Keratinocyte (primary cell): ENCODE measurements at regions not wholly inside any gene's neighbourhood (a gene's known extent, or its start where the extent isn't known, plus 50 kb on each side); places are given as distances from the start of the nearest gene placed in this dataset.
"Not testable (repeated sequence)": the region's sequence is repeated elsewhere in the genome, so short reads cannot be mapped to it uniquely, and the experiment has no call there.

Experiments used
- DNase-seq: peaks from one replicate; pipeline ENCODE4 v3.0.0-alpha.2; 2011; ENCODE audit warnings: low read depth, missing footprints, low spot score
- FAIRE-seq: peaks from 2 replicates; lab custom pipeline; 2011; peaks lifted over from hg19 to GRCh38; lab: Jason Lieb, UNC
- H2AFZ ChIP-seq: 2 replicates; pipeline ENCODE4 v1.6.0; 2012; ENCODE audit warnings: low read length, control low read depth, inconsistent platforms; ENCODE audit not compliant: control insufficient read depth
- H3K27ac ChIP-seq: 2 replicates; pipeline ENCODE4 v1.5.1; 2011; ENCODE audit warnings: low read length; ENCODE audit not compliant: control insufficient read depth, insufficient read depth
- H3K27me3 ChIP-seq: 3 replicates; pipeline ENCODE4 v1.6.0; 2011; ENCODE audit warnings: low read length; ENCODE audit not compliant: control insufficient read depth, insufficient read depth; ENCODE audit errors: extremely low read depth
- H3K36me3 ChIP-seq, 2 experiments: 2 replicates in 1 of 2; 3 replicates in 1 of 2; pipeline ENCODE4 v1.5.1; 2011; ENCODE audit warnings: low read length in 2 of 2, mild to moderate bottlenecking in 1 of 2; ENCODE audit not compliant: control insufficient read depth in 2 of 2, insufficient read depth in 2 of 2; ENCODE audit errors: extremely low read depth in 1 of 2
- H3K4me1 ChIP-seq: 3 replicates; pipeline ENCODE4 v1.5.1; 2011; ENCODE audit warnings: low read length; ENCODE audit not compliant: control insufficient read depth, insufficient read depth; ENCODE audit errors: extremely low read depth
- H3K4me2 ChIP-seq: 3 replicates; pipeline ENCODE4 v1.6.0; 2011; ENCODE audit warnings: low read depth, low read length; ENCODE audit not compliant: control insufficient read depth, insufficient read depth; ENCODE audit errors: extremely low read depth
- H3K4me3 ChIP-seq, 3 experiments: fragments of 200-600 bp in 1 of 3; sonication (generic) in 1 of 3; 2 replicates in 2 of 3; 3 replicates in 1 of 3; pipeline ENCODE4 v1.5.1; 2011 to 2016; ENCODE audit warnings: low read length in 3 of 3, mild to moderate bottlenecking in 3 of 3, control low read depth in 2 of 3, inconsistent platforms in 1 of 3, low read depth in 1 of 3, mixed read lengths in 1 of 3, mixed run types in 1 of 3, moderate library complexity in 1 of 3; ENCODE audit not compliant: control insufficient read depth in 2 of 3, insufficient read depth in 2 of 3; ENCODE audit errors: extremely low read depth in 1 of 3
- H3K79me2 ChIP-seq: 2 replicates; pipeline ENCODE4 v1.6.0; 2012; ENCODE audit warnings: low read length; ENCODE audit not compliant: control insufficient read depth, insufficient read depth
- H3K9ac ChIP-seq: 3 replicates; pipeline ENCODE4 v1.6.0; 2011; ENCODE audit warnings: low read length; ENCODE audit not compliant: control insufficient read depth, insufficient read depth; ENCODE audit errors: extremely low read depth
- H3K9me1 ChIP-seq: 3 replicates; pipeline ENCODE4 v1.6.0; 2011; ENCODE audit warnings: low read length; ENCODE audit not compliant: control insufficient read depth, insufficient read depth; ENCODE audit errors: extremely low read depth
- H3K9me3 ChIP-seq: 2 replicates; pipeline ENCODE4 v1.5.1; 2012; ENCODE audit warnings: low read depth, low read length; ENCODE audit not compliant: control insufficient read depth
- H4K20me1 ChIP-seq: 3 replicates; pipeline ENCODE4 v1.6.0; 2011; ENCODE audit warnings: low read length; ENCODE audit not compliant: control insufficient read depth, insufficient read depth; ENCODE audit errors: extremely low read depth
- EZH2 ChIP-seq: IDR thresholded peaks from one replicate; pipeline ENCODE4 v1.6.1; 2012; ENCODE audit warnings: inconsistent platforms, mild to moderate bottlenecking, low read length, moderate library complexity
- dilution Hi-C: fragments of 300-500 bp; cut with MboI; formaldehyde crosslinking; loops from one replicate; pipeline ENCODE4 v1.7.0; 2020; ENCODE audit warnings: low sequenced_read_pairs; ENCODE audit not compliant: extremely low pct_ligation_motif_present
- TF ChIP-seq, protein P1 (sequence below), 3 experiments: IDR thresholded peaks in 1 of 3; conservative IDR thresholded peaks in 1 of 3; optimal IDR thresholded peaks in 1 of 3; 2 replicates in 2 of 3; 3 replicates in 1 of 3; pipeline versions ENCODE3 to v1.5.1; 2011; ENCODE audit warnings: low read length in 3 of 3, mild to moderate bottlenecking in 3 of 3, moderate library complexity in 2 of 3, control low read depth in 1 of 3, inconsistent platforms in 1 of 3; ENCODE audit not compliant: insufficient read depth in 2 of 3; ENCODE audit errors: extremely low read depth in 1 of 3

GRCh38 chr13:108044954-108045353, 170.4 kb downstream of the LIG4 start:
- H2AFZ ChIP-seq, result no peak overlapping the region
- no peak overlapping the region for H3K27ac ChIP-seq
- H3K4me1 ChIP-seq, result no peaks in the 10 kb centered on the region
- TF ChIP-seq, protein P1, sequence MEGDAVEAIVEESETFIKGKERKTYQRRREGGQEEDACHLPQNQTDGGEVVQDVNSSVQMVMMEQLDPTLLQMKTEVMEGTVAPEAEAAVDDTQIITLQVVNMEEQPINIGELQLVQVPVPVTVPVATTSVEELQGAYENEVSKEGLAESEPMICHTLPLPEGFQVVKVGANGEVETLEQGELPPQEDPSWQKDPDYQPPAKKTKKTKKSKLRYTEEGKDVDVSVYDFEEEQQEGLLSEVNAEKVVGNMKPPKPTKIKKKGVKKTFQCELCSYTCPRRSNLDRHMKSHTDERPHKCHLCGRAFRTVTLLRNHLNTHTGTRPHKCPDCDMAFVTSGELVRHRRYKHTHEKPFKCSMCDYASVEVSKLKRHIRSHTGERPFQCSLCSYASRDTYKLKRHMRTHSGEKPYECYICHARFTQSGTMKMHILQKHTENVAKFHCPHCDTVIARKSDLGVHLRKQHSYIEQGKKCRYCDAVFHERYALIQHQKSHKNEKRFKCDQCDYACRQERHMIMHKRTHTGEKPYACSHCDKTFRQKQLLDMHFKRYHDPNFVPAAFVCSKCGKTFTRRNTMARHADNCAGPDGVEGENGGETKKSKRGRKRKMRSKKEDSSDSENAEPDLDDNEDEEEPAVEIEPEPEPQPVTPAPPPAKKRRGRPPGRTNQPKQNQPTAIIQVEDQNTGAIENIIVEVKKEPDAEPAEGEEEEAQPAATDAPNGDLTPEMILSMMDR (optimal IDR thresholded peaks at IDR 0.05 in 1 of 3, IDR thresholded peaks at IDR 0.05 in 1 of 3, conservative IDR thresholded peaks at IDR 0.05 in 1 of 3; ENCODE audit: extremely low read depth in 1 of 3, insufficient read depth in 2 of 3, low read length in 3 of 3), result no peak
- no peak for TF ChIP-seq EZH2
- H3K9me1 ChIP-seq, result no peaks in the 10 kb centered on the region
- H3K27me3 ChIP-seq, result no peaks in the 10 kb centered on the region
- no peaks in the 10 kb centered on the region for H4K20me1 ChIP-seq
- dilution Hi-C loops, result no loop called here
- no peaks in the 10 kb centered on the region for H3K9me3 ChIP-seq
- H3K79me2 ChIP-seq, result no peaks in the 10 kb centered on the region
- no peak overlapping the region for H3K4me3 ChIP-seq
- FAIRE-seq, result no peak
- H3K9ac ChIP-seq, result no peak overlapping the region
- no peaks in the 10 kb centered on the region for H3K36me3 ChIP-seq
- DNase-seq, result no peak
- H3K4me2 ChIP-seq, result no peak overlapping the region

GRCh38 chr13:108042866-108043265, 172.5 kb downstream of the LIG4 start:
- H3K4me1 ChIP-seq, H3K4me2 ChIP-seq, H2AFZ ChIP-seq, H3K4me3 ChIP-seq, H3K36me3 ChIP-seq, FAIRE-seq, H3K9me1 ChIP-seq, DNase-seq, H3K9me3 ChIP-seq, H3K9ac ChIP-seq, H3K27ac ChIP-seq, H3K79me2 ChIP-seq, H3K27me3 ChIP-seq, H4K20me1 ChIP-seq, dilution Hi-C loops: not testable (repeated sequence)

- DNase-seq (no peak), FAIRE-seq (no peak)
- Histone ChIP-seq H3K27ac (no peak overlapping the region), H3K9me1 (no peaks in the 10 kb centered on the region), H3K4me2 (no peak overlapping the region), H3K9ac (no peak overlapping the region), H3K36me3 (no peaks in the 10 kb centered on the region), H3K9me3 (no peaks in the 10 kb centered on the region), H3K4me1 (no peaks in the 10 kb centered on the region), H3K4me3 (no peak overlapping the region), H2AFZ (no peak overlapping the region), H3K79me2 (no peaks in the 10 kb centered on the region), H3K27me3 (no peaks in the 10 kb centered on the region), H4K20me1 (no peaks in the 10 kb centered on the region)
- dilution Hi-C loops, result no loop called here
- TF ChIP-seq EZH2, result no peak
- TF ChIP-seq, protein P1 (optimal IDR thresholded peaks at IDR 0.05 in 1 of 3, IDR thresholded peaks at IDR 0.05 in 1 of 3, conservative IDR thresholded peaks at IDR 0.05 in 1 of 3; ENCODE audit: extremely low read depth in 1 of 3, insufficient read depth in 2 of 3, low read length in 3 of 3), result no peak
These were observed 178.0 kb downstream of the LIG4 start for GRCh38 chr13:108037348-108037747.
